HEK293 (cell line): ENCODE measurements at regions not wholly inside any gene's neighbourhood (a gene's known extent, or its start where the extent isn't known, plus 50 kb on each side); places are given as distances from the start of the nearest gene placed in this dataset.

ENCODE experiments used
- CTCF ChIA-PET: fragments of 350-600 bp; formaldehyde crosslinking; extraction: SDS; loops from one replicate; lab custom pipeline; 2021; ENCODE audit warnings: antibody characterized with exemption; lab: Yijun Ruan, JAX
- POLR2A ChIA-PET: fragments of 300-600 bp; formaldehyde crosslinking; extraction: SDS; loops from one replicate; lab custom pipeline; 2020; ENCODE audit warnings: antibody characterized with exemption, inconsistent platforms; lab: Yijun Ruan, JAX
- H3K27ac ChIP-seq: fragments of 200-500 bp; sonication (Bioruptor generic); 2 replicates; pipeline ENCODE4 v1.5.1; 2014; ENCODE audit warnings: low read depth, low read length, control low read depth, inconsistent platforms; ENCODE audit errors: extremely low read depth
- H3K36me3 ChIP-seq, 2 experiments: fragments of 200-500 bp in 1 of 2; sonication (Bioruptor generic) in 1 of 2; 1 replicate in 1 of 2; 2 replicates in 1 of 2; pipeline ENCODE4 v1.5.1; 2014 to 2017; ENCODE audit warnings: inconsistent platforms in 2 of 2, low read length in 2 of 2; ENCODE audit not compliant: control insufficient read depth in 2 of 2, insufficient read depth in 1 of 2
- H3K4me1 ChIP-seq: fragments of 200-500 bp; sonication (Bioruptor generic); 2 replicates; pipeline ENCODE4 v1.5.1; 2014; ENCODE audit warnings: mild to moderate bottlenecking, low read length, inconsistent platforms; ENCODE audit not compliant: control insufficient read depth, insufficient read depth
- H3K4me3 ChIP-seq: 2 replicates; pipeline ENCODE4 v1.5.1; 2011; ENCODE audit warnings: low read depth, mild to moderate bottlenecking, control low read depth, low read length, moderate library complexity
- H3K9me3 ChIP-seq: fragments of 200-500 bp; sonication (Bioruptor generic); 2 replicates; pipeline ENCODE4 v1.5.1; 2014; ENCODE audit warnings: low read depth, low read length, inconsistent platforms; ENCODE audit not compliant: control insufficient read depth, insufficient read depth
- FEZF1 ChIP-seq: fragments of 450-650 bp; formaldehyde crosslinking; IDR thresholded peaks from 2 replicates; pipeline ENCODE4 v1.5.1; 2016; ENCODE audit warnings: missing biosample characterization, missing genetic modification characterization
- REST ChIP-seq: fragments of 450-650 bp; formaldehyde crosslinking; IDR thresholded peaks from 2 replicates; pipeline ENCODE4 v1.5.1; 2016; ENCODE audit warnings: missing biosample characterization, missing genetic modification characterization
- SALL2 ChIP-seq: fragments of 450-650 bp; formaldehyde crosslinking; IDR thresholded peaks from 2 replicates; pipeline ENCODE4 v1.5.0; 2017; ENCODE audit warnings: missing biosample characterization, mild to moderate bottlenecking, missing genetic modification characterization, borderline replicate concordance
- TRIM28 ChIP-seq: IDR thresholded peaks from 2 replicates; pipeline ENCODE4 v1.6.1; 2011; ENCODE audit warnings: low read length, control low read depth, borderline replicate concordance
- YY2 ChIP-seq: fragments of 450-650 bp; formaldehyde crosslinking; IDR thresholded peaks from 2 replicates; pipeline ENCODE4 v1.5.1; 2016; ENCODE audit warnings: missing biosample characterization, missing genetic modification characterization
- ZBTB21 ChIP-seq: fragments of 450-650 bp; formaldehyde crosslinking; IDR thresholded peaks from 2 replicates; pipeline ENCODE4 v1.5.1; 2017; ENCODE audit warnings: missing biosample characterization, missing genetic modification characterization
- ZNF121 ChIP-seq: fragments of 450-650 bp; formaldehyde crosslinking; IDR thresholded peaks from 2 replicates; pipeline ENCODE4 v1.5.1; 2016; ENCODE audit warnings: missing biosample characterization, missing genetic modification characterization
- ZNF175 ChIP-seq: fragments of 450-650 bp; formaldehyde crosslinking; IDR thresholded peaks from 2 replicates; pipeline ENCODE4 v1.5.1; 2016; ENCODE audit warnings: missing biosample characterization, missing genetic modification characterization
- ZNF2 ChIP-seq: fragments of 450-650 bp; formaldehyde crosslinking; IDR thresholded peaks from 2 replicates; pipeline ENCODE4 v1.5.1; 2016; ENCODE audit warnings: missing biosample characterization, missing genetic modification characterization
- ZNF280D ChIP-seq: fragments of 450-650 bp; formaldehyde crosslinking; IDR thresholded peaks from 2 replicates; pipeline ENCODE4 v1.5.1; 2016; ENCODE audit warnings: missing biosample characterization, missing genetic modification characterization
- ZNF335 ChIP-seq: fragments of 450-650 bp; formaldehyde crosslinking; conservative IDR thresholded peaks from 2 replicates; pipeline ENCODE4 v1.5.1; 2016; ENCODE audit warnings: missing biosample characterization, missing genetic modification characterization
- ZNF391 ChIP-seq: fragments of 450-650 bp; formaldehyde crosslinking; IDR thresholded peaks from 2 replicates; pipeline ENCODE4 v1.5.1; 2016; ENCODE audit warnings: low read depth, missing biosample characterization, missing genetic modification characterization, borderline replicate concordance
- ZNF488 ChIP-seq: fragments of 450-650 bp; formaldehyde crosslinking; IDR thresholded peaks from 2 replicates; pipeline ENCODE4 v1.5.1; 2016; ENCODE audit warnings: missing biosample characterization, missing genetic modification characterization
- ZNF555 ChIP-seq: fragments of 450-650 bp; formaldehyde crosslinking; conservative IDR thresholded peaks from 2 replicates; pipeline ENCODE4 v1.5.1; 2017; ENCODE audit warnings: missing biosample characterization, mild to moderate bottlenecking, missing genetic modification characterization, inconsistent platforms
- ZNF639 ChIP-seq: fragments of 450-650 bp; formaldehyde crosslinking; IDR thresholded peaks from 2 replicates; pipeline ENCODE4 v1.5.1; 2016; ENCODE audit warnings: missing biosample characterization, missing genetic modification characterization
- ZNF660 ChIP-seq: fragments of 450-650 bp; IDR thresholded peaks from 2 replicates; pipeline ENCODE4 v1.5.1; 2018; ENCODE audit warnings: missing biosample characterization, mild to moderate bottlenecking, missing genetic modification characterization
- ZNF692 ChIP-seq: fragments of 450-650 bp; formaldehyde crosslinking; IDR thresholded peaks from 2 replicates; pipeline ENCODE4 v1.5.1; 2016; ENCODE audit warnings: missing biosample characterization, missing genetic modification characterization
- ZNF837 ChIP-seq: fragments of 450-650 bp; formaldehyde crosslinking; IDR thresholded peaks from 2 replicates; pipeline ENCODE4 v1.5.1; 2016; ENCODE audit warnings: missing biosample characterization, missing genetic modification characterization
- ZSCAN4 ChIP-seq: fragments of 450-650 bp; formaldehyde crosslinking; IDR thresholded peaks from 2 replicates; pipeline ENCODE4 v1.5.1; 2017; ENCODE audit warnings: missing biosample characterization, missing genetic modification characterization

- Histone ChIP-seq H3K36me3 (no peaks in the 10 kb centered on the region), H3K4me1 (no peaks in the 10 kb centered on the region)
- POLR2A ChIA-PET: no interaction called here
- TF ChIP-seq REST (tag by site-specific recombination) (no peak), ZNF639 (no peak), ZSCAN4 (no peak), ZNF692 (tag by site-specific recombination) (no peak)
- TF ChIP-seq, all 188 proteins: peak for 0
- CTCF ChIA-PET: interaction anchor here (0.5 to 1.5 kb wide), 3 partner anchors 12 to 86 kb away, joined by 3 to 4 read pairs (median 3); no protein-coding TSS in a partner anchor
- Histone ChIP-seq H3K9me3 (no peaks in the 10 kb centered on the region), H3K27ac (no peak overlapping the region), H3K4me3 (no peak overlapping the region)
Observed at GRCh38 chr6:98759459-98759858, 74.9 kb upstream of the POU3F2 start.

GRCh38 chr6:98764373-98764911 lies 69.9 kb upstream of the POU3F2 start:
- POLR2A ChIA-PET: no interaction called here
- Histone ChIP-seq H3K27ac (no peak overlapping the region), H3K9me3 (no peaks in the 10 kb centered on the region), H3K4me3 (no peak overlapping the region), H3K36me3 (no peaks in the 10 kb centered on the region), H3K4me1 (no peaks in the 10 kb centered on the region)
- CTCF ChIA-PET: interaction anchor here (0.5 kb wide), 1 partner anchor 336 kb away, joined by 3 read pairs; no protein-coding TSS in a partner anchor
- TF ChIP-seq ZBTB21 (tag by site-specific recombination) (no peak), ZNF837 (tag by site-specific recombination) (no peak), ZNF391 (no peak), ZNF335 (tag by site-specific recombination) (no peak), ZNF280D (tag by site-specific recombination) (no peak), SALL2 (tag by site-specific recombination) (no peak), ZNF175 (no peak), ZNF555 (no peak), TRIM28 (no peak), ZNF660 (tag by site-specific recombination) (no peak), ZNF2 (no peak), YY2 (tag by site-specific recombination) (no peak), ZNF488 (tag by site-specific recombination) (no peak), ZNF121 (no peak), FEZF1 (no peak)
